ENCODE measurements at regions not wholly inside any gene's neighbourhood (a gene's known extent, or its start where the extent isn't known, plus 50 kb on each side); places are given as distances from the start of the nearest gene placed in this dataset.

- DNase-seq (ENCODE audit: low read depth in 1 of 2, low spot score in 1 of 2) = no peak
- no peak for TF ChIP-seq SPI1 (IDR thresholded peaks at IDR 0.05; ENCODE audit: borderline replicate concordance, low read depth)
- TF ChIP-seq, protein P1, sequence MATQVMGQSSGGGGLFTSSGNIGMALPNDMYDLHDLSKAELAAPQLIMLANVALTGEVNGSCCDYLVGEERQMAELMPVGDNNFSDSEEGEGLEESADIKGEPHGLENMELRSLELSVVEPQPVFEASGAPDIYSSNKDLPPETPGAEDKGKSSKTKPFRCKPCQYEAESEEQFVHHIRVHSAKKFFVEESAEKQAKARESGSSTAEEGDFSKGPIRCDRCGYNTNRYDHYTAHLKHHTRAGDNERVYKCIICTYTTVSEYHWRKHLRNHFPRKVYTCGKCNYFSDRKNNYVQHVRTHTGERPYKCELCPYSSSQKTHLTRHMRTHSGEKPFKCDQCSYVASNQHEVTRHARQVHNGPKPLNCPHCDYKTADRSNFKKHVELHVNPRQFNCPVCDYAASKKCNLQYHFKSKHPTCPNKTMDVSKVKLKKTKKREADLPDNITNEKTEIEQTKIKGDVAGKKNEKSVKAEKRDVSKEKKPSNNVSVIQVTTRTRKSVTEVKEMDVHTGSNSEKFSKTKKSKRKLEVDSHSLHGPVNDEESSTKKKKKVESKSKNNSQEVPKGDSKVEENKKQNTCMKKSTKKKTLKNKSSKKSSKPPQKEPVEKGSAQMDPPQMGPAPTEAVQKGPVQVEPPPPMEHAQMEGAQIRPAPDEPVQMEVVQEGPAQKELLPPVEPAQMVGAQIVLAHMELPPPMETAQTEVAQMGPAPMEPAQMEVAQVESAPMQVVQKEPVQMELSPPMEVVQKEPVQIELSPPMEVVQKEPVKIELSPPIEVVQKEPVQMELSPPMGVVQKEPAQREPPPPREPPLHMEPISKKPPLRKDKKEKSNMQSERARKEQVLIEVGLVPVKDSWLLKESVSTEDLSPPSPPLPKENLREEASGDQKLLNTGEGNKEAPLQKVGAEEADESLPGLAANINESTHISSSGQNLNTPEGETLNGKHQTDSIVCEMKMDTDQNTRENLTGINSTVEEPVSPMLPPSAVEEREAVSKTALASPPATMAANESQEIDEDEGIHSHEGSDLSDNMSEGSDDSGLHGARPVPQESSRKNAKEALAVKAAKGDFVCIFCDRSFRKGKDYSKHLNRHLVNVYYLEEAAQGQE (IDR thresholded peaks at IDR 0.05; ENCODE audit: insufficient replicate concordance, low read depth) = no peak
- TF ChIP-seq CTCF (IDR thresholded peaks at IDR 0.05; ENCODE audit: insufficient read depth, low read length) = no peak
These were observed 259.2 kb upstream of the ANO3 start for GRCh38 chr11:26072614-26073153.

DNA sequence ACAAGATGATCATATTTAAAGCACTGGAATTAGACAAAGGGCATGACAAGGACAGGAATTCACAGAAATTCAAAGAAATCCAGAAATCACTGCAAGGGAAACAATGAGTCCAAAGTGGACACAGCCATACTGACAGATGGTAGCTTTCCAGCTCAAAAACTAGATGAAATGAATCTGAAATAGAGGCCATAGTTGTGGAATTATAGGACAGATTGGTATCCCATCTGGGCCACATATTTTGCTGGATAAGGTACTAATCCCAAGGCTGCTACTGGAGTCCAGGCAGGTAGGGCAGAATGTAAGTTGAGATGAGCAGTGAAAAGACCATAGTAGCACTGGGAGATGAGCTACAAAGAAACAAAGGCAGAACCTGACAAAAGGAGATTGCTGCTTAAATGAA lies 258.3 kb upstream of the ANO3 start:
- Histone ChIP-seq H3K27ac (replicated peaks) (no peak overlapping the region), H3K4me3 (replicated peaks; ENCODE audit: insufficient read depth, low read length) (no peak overlapping the region), H3K27me3 (ENCODE audit: insufficient read depth, poor library complexity, severe bottlenecking) (no peaks in the 10 kb centered on the region)
- DNase-seq (ENCODE audit: low read depth in 1 of 2, low spot score in 1 of 2) = no peak
- TF ChIP-seq, protein P1 (IDR thresholded peaks at IDR 0.05; ENCODE audit: insufficient replicate concordance, low read depth) = no peak
- TF ChIP-seq GABPA (IDR thresholded peaks at IDR 0.05; ENCODE audit: low read depth) = no peak
- no peak for TF ChIP-seq SPI1 (IDR thresholded peaks at IDR 0.05; ENCODE audit: borderline replicate concordance, low read depth)
- TF ChIP-seq CTCF (IDR thresholded peaks at IDR 0.05; ENCODE audit: insufficient read depth, low read length) = no peak
- no peak for TF ChIP-seq POLR2AphosphoS5 (IDR thresholded peaks at IDR 0.05; ENCODE audit: low read depth)

More at GRCh38 chr11:26072614-26073153, 259.2 kb upstream of the ANO3 start:
- Histone ChIP-seq H3K27ac (replicated peaks) (no peak overlapping the region), H3K27me3 (ENCODE audit: insufficient read depth, poor library complexity, severe bottlenecking) (no peaks in the 10 kb centered on the region), H3K4me3 (replicated peaks; ENCODE audit: insufficient read depth, low read length) (no peak overlapping the region)

GRCh38 chr11:26076233-26076990 lies 255.5 kb upstream of the ANO3 start:
- no peaks in the 10 kb centered on the region for H3K27me3 ChIP-seq (ENCODE audit: insufficient read depth, poor library complexity, severe bottlenecking)
- no peak overlapping the region for H3K4me3 ChIP-seq (replicated peaks; ENCODE audit: insufficient read depth, low read length)
- no peak for TF ChIP-seq POLR2AphosphoS5 (IDR thresholded peaks at IDR 0.05; ENCODE audit: low read depth)
- TF ChIP-seq, protein P1 (IDR thresholded peaks at IDR 0.05; ENCODE audit: insufficient replicate concordance, low read depth) = no peak
- TF ChIP-seq GABPA (IDR thresholded peaks at IDR 0.05; ENCODE audit: low read depth) = no peak
- no peak for TF ChIP-seq SPI1 (IDR thresholded peaks at IDR 0.05; ENCODE audit: borderline replicate concordance, low read depth)
- no peak for TF ChIP-seq CTCF (IDR thresholded peaks at IDR 0.05; ENCODE audit: insufficient read depth, low read length)
- no peak overlapping the region for H3K27ac ChIP-seq (replicated peaks)
- DNase-seq (ENCODE audit: low read depth in 1 of 2, low spot score in 1 of 2) = no peak
